Liver (tissue), 8 donors: ENCODE measurements at regions not wholly inside any gene's neighbourhood (a gene's known extent, or its start where the extent isn't known, plus 50 kb on each side); places are given as distances from the start of the nearest gene placed in this dataset.

Experiments
- DNase-seq: peaks from one replicate; pipeline ENCODE4 v3.0.0-alpha.2; 2017; ENCODE audit warnings: low spot score
- H3K27ac ChIP-seq, 2 donors: one replicate each; pipeline ENCODE4 v1.7.0; 2013; ENCODE audit warnings: inconsistent platforms in 2 of 2, low read length in 2 of 2, control low read depth in 1 of 2, low read depth in 1 of 2, mild to moderate bottlenecking in 1 of 2
- H3K27me3 ChIP-seq, 4 donors: one replicate each; pipeline versions ENCODE4 v1.6.1 to v1.7.0; 2013; ENCODE audit warnings: low read length in 3 of 4, inconsistent platforms in 1 of 4, mild to moderate bottlenecking in 1 of 4, moderate library complexity in 1 of 4; ENCODE audit not compliant: control insufficient read depth in 4 of 4, insufficient read depth in 4 of 4
- H3K36me3 ChIP-seq, 4 donors: one replicate each; pipeline versions ENCODE4 v1.6.1 to v1.7.0; 2013; ENCODE audit warnings: low read length in 3 of 4, mild to moderate bottlenecking in 3 of 4, low read depth in 1 of 4, moderate library complexity in 1 of 4; ENCODE audit not compliant: control insufficient read depth in 4 of 4, insufficient read depth in 3 of 4
- H3K4me1 ChIP-seq, 4 donors: one replicate each; pipeline versions ENCODE4 v1.6.1 to v1.7.0; 2013; ENCODE audit warnings: low read length in 3 of 4, mild to moderate bottlenecking in 3 of 4, moderate library complexity in 1 of 4; ENCODE audit not compliant: control insufficient read depth in 4 of 4, insufficient read depth in 4 of 4
- H3K4me3 ChIP-seq, 3 donors: one replicate each; pipeline versions ENCODE4 v1.6.1 to v1.7.0; 2013; ENCODE audit warnings: low read length in 3 of 3, control low read depth in 1 of 3, low read depth in 1 of 3, mild to moderate bottlenecking in 1 of 3
- H3K9ac ChIP-seq, 2 donors: one replicate each; pipeline ENCODE4 v1.7.0; 2013; ENCODE audit warnings: low read length in 2 of 2, mild to moderate bottlenecking in 2 of 2, moderate library complexity in 2 of 2, control low read depth in 1 of 2, low read depth in 1 of 2
- H3K9me3 ChIP-seq, 4 donors: one replicate each; pipeline versions ENCODE4 v1.6.1 to v1.7.0; 2013; ENCODE audit warnings: low read length in 3 of 4; ENCODE audit not compliant: control insufficient read depth in 4 of 4
- ATF3 ChIP-seq: IDR thresholded peaks from 2 replicates; pipeline ENCODE4 v1.6.1; 2016; ENCODE audit warnings: antibody characterized with exemption
- CTCF ChIP-seq: fragments of 150-350 bp; IDR thresholded peaks from 2 replicates; pipeline ENCODE4 v1.5.1; 2017; ENCODE audit warnings: improper control_type of control experiment, low read depth, low read length; ENCODE audit not compliant: missing input control
- EGR1 ChIP-seq, 2 donors: IDR thresholded peaks; 2 replicates each; pipeline ENCODE4 v1.6.1; 2016 to 2018; ENCODE audit warnings: antibody characterized with exemption in 2 of 2, low read depth in 2 of 2
- FOXA1 ChIP-seq: IDR thresholded peaks from 2 replicates; pipeline ENCODE4 v1.6.1; 2016; ENCODE audit warnings: antibody characterized with exemption
- GABPA ChIP-seq, 2 donors: IDR thresholded peaks in 1 of 2; conservative IDR thresholded peaks in 1 of 2; 2 replicates each; pipeline ENCODE4 v1.6.1; 2016; ENCODE audit warnings: antibody characterized with exemption in 2 of 2, mild to moderate bottlenecking in 1 of 2, moderate library complexity in 1 of 2
- HNF4A ChIP-seq, 2 donors: conservative IDR thresholded peaks; 2 replicates each; pipeline ENCODE4 v1.6.1; 2016; ENCODE audit warnings: antibody characterized with exemption in 2 of 2, mild to moderate bottlenecking in 2 of 2
- HNF4G ChIP-seq: IDR thresholded peaks from 2 replicates; pipeline ENCODE4 v1.6.1; 2016; ENCODE audit warnings: antibody characterized with exemption
- JUND ChIP-seq, 2 donors: IDR thresholded peaks; 2 replicates each; pipeline ENCODE4 v1.6.1; 2016; ENCODE audit warnings: antibody characterized with exemption in 2 of 2
- NR2F2 ChIP-seq: IDR thresholded peaks from 2 replicates; pipeline ENCODE4 v1.6.1; 2016; ENCODE audit warnings: antibody characterized with exemption
- RXRA ChIP-seq, 2 donors: IDR thresholded peaks; 2 replicates each; pipeline ENCODE4 v1.6.1; 2017 to 2018; ENCODE audit warnings: antibody characterized with exemption in 2 of 2, mild to moderate bottlenecking in 1 of 2
- SP1 ChIP-seq: IDR thresholded peaks from 2 replicates; pipeline ENCODE4 v1.6.1; 2018; ENCODE audit warnings: antibody characterized with exemption, mild to moderate bottlenecking
- TAF1 ChIP-seq: conservative IDR thresholded peaks from 2 replicates; pipeline ENCODE4 v1.6.1; 2016; ENCODE audit warnings: antibody characterized with exemption, mild to moderate bottlenecking
- YY1 ChIP-seq: IDR thresholded peaks from 2 replicates; pipeline ENCODE4 v1.6.1; 2016; ENCODE audit warnings: antibody characterized with exemption, mild to moderate bottlenecking
- ZBTB33 ChIP-seq: IDR thresholded peaks from 2 replicates; pipeline ENCODE4 v1.6.1; 2016; ENCODE audit warnings: antibody characterized with exemption
- WGBS: extraction: QIAGEN DNeasy Blood & Tissue Kit; methylation state at CpG from one replicate; pipeline ENCODE4 v1.1.7; 2013; 5-methylcytosine and 5-hydroxymethylcytosine counted together
- TF ChIP-seq, protein P1 (sequence below): IDR thresholded peaks from 2 replicates; pipeline ENCODE4 v1.6.1; 2016; ENCODE audit warnings: antibody characterized with exemption, mild to moderate bottlenecking
- TF ChIP-seq, protein P2 (sequence below): IDR thresholded peaks from 2 replicates; pipeline ENCODE4 v1.6.1; 2016; ENCODE audit warnings: antibody characterized with exemption
- donor health status: healthy.
- donor health status: healthy.
- donor health status: healthy.
- donor health status: healthy.
- donor health status: healthy.

- no peaks in the 10 kb centered on the region for H3K36me3 ChIP-seq
- no peak overlapping the region for H3K4me3 ChIP-seq
- H3K4me1 ChIP-seq = no peaks in the 10 kb centered on the region
- no peak overlapping the region for H3K27ac ChIP-seq
- no peak for DNase-seq
- no peaks in the 10 kb centered on the region for H3K9me3 ChIP-seq
- no peak for TF ChIP-seq RXRA (IDR thresholded peaks at IDR 0.05)
- TF ChIP-seq EGR1 (IDR thresholded peaks at IDR 0.05; ENCODE audit: low read depth in 2 of 2) = no peak
- no peak for TF ChIP-seq FOXA1
- no peak for TF ChIP-seq NR2F2
- no peak for TF ChIP-seq CTCF
- no peak for TF ChIP-seq YY1
- no peak for TF ChIP-seq HNF4G
- TF ChIP-seq ZBTB33 = no peak
- TF ChIP-seq, protein P1, sequence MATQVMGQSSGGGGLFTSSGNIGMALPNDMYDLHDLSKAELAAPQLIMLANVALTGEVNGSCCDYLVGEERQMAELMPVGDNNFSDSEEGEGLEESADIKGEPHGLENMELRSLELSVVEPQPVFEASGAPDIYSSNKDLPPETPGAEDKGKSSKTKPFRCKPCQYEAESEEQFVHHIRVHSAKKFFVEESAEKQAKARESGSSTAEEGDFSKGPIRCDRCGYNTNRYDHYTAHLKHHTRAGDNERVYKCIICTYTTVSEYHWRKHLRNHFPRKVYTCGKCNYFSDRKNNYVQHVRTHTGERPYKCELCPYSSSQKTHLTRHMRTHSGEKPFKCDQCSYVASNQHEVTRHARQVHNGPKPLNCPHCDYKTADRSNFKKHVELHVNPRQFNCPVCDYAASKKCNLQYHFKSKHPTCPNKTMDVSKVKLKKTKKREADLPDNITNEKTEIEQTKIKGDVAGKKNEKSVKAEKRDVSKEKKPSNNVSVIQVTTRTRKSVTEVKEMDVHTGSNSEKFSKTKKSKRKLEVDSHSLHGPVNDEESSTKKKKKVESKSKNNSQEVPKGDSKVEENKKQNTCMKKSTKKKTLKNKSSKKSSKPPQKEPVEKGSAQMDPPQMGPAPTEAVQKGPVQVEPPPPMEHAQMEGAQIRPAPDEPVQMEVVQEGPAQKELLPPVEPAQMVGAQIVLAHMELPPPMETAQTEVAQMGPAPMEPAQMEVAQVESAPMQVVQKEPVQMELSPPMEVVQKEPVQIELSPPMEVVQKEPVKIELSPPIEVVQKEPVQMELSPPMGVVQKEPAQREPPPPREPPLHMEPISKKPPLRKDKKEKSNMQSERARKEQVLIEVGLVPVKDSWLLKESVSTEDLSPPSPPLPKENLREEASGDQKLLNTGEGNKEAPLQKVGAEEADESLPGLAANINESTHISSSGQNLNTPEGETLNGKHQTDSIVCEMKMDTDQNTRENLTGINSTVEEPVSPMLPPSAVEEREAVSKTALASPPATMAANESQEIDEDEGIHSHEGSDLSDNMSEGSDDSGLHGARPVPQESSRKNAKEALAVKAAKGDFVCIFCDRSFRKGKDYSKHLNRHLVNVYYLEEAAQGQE = no peak
- TF ChIP-seq ATF3 = no peak
- no peak overlapping the region for H3K9ac ChIP-seq
- WGBS = 83% methylated on average over 5 of the region's 5 CpGs
- no peaks in the 10 kb centered on the region for H3K27me3 ChIP-seq
These were observed 355.0 kb upstream of the KLHL29 start for GRCh38 chr2:23029951-23030350.

DNA sequence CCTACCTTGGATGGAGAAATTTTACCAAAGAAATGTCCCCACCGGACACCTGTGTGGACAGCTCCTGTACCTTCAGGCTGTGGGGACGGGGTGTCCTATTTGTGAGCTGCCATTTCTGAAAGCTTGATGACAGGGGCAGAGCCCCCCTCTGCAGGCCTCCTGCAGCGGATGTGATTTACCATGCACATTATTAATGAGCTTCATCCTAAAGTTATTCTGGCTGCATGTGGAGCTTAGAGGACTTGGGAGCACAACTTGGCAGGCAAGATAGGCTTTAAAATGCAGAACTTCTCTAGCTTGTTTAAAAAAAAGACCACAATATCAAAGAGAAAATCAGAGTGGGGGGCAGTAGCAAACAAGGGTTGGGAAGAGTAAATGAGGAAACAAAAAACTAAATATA lies 350.0 kb upstream of the KLHL29 start:
- H3K27ac ChIP-seq = no peak overlapping the region
- H3K27me3 ChIP-seq = no peaks in the 10 kb centered on the region
- no peaks in the 10 kb centered on the region for H3K36me3 ChIP-seq
- H3K4me3 ChIP-seq = no peak overlapping the region
- H3K4me1 ChIP-seq = no peaks in the 10 kb centered on the region
- 85% methylated on average over 3 of the region's 3 CpGs for WGBS
- no peak for DNase-seq
- H3K9ac ChIP-seq = no peak overlapping the region
- no peaks in the 10 kb centered on the region for H3K9me3 ChIP-seq
- TF ChIP-seq YY1 (no peak), HNF4A (conservative IDR thresholded peaks at IDR 0.05) (no peak), NR2F2 (no peak), RXRA (IDR thresholded peaks at IDR 0.05) (no peak), CTCF (no peak), EGR1 (IDR thresholded peaks at IDR 0.05; ENCODE audit: low read depth in 2 of 2) (no peak), JUND (IDR thresholded peaks at IDR 0.05) (no peak), ZBTB33 (no peak), SP1 (no peak), TAF1 (no peak), GABPA (IDR thresholded peaks at IDR 0.05 in 1 of 2, conservative IDR thresholded peaks at IDR 0.05 in 1 of 2) (no peak), ATF3 (no peak), HNF4G (no peak)
- TF ChIP-seq, protein P2, sequence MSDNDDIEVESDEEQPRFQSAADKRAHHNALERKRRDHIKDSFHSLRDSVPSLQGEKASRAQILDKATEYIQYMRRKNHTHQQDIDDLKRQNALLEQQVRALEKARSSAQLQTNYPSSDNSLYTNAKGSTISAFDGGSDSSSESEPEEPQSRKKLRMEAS = no peak
